ENCODE measurements at regions not wholly inside any gene's neighbourhood (a gene's known extent, or its start where the extent isn't known, plus 50 kb on each side); places are given as distances from the start of the nearest gene placed in this dataset.

GRCh38 chr17:72034000-72034399, 86.8 kb upstream of the SOX9 start:
- TF ChIP-seq CTCF (IDR thresholded peaks at IDR 0.05): no peak
- Histone ChIP-seq H3K9me3 (no peaks in the 10 kb centered on the region), H3K4me1 (ENCODE audit: control insufficient read depth in 1 of 2, insufficient read depth in 1 of 2, low read depth in 1 of 2, low read length in 1 of 2) (no peaks in the 10 kb centered on the region), H3K36me3 (no peaks in the 10 kb centered on the region), H3K4me3 (ENCODE audit: low read depth in 1 of 2, low read length in 1 of 2) (no peak overlapping the region), H3K27me3 (peaks cover 25% of the 10 kb centered on the region), H3K27ac (no peak overlapping the region)

GRCh38 chr17:72038427-72038826, 82.4 kb upstream of the SOX9 start:
- no peak for TF ChIP-seq CTCF (IDR thresholded peaks at IDR 0.05)
- Histone ChIP-seq H3K27ac (no peak overlapping the region), H3K36me3 (no peaks in the 10 kb centered on the region), H3K9me3 (no peaks in the 10 kb centered on the region), H3K27me3 (no peaks in the 10 kb centered on the region), H3K4me1 (ENCODE audit: control insufficient read depth in 1 of 2, insufficient read depth in 1 of 2, low read depth in 1 of 2, low read length in 1 of 2) (no peaks in the 10 kb centered on the region), H3K4me3 (ENCODE audit: low read depth in 1 of 2, low read length in 1 of 2) (no peak overlapping the region)

- H3K36me3 ChIP-seq: no peaks in the 10 kb centered on the region
- TF ChIP-seq CTCF (IDR thresholded peaks at IDR 0.05): no peak
- H3K4me1 ChIP-seq (ENCODE audit: control insufficient read depth in 1 of 2, insufficient read depth in 1 of 2, low read depth in 1 of 2, low read length in 1 of 2): no peaks in the 10 kb centered on the region
- H3K27ac ChIP-seq: no peak overlapping the region
- no peaks in the 10 kb centered on the region for H3K27me3 ChIP-seq
- H3K9me3 ChIP-seq: no peaks in the 10 kb centered on the region
- H3K4me3 ChIP-seq (ENCODE audit: low read depth in 1 of 2, low read length in 1 of 2): no peak overlapping the region
Observed at GRCh38 chr17:72039490-72039889, 81.3 kb upstream of the SOX9 start.

GRCh38 chr17:72046178-72046577, 74.6 kb upstream of the SOX9 start:
- H3K27ac ChIP-seq: no peak overlapping the region
- H3K4me3 ChIP-seq (ENCODE audit: low read depth in 1 of 2, low read length in 1 of 2): no peak overlapping the region
- H3K27me3 ChIP-seq: no peaks in the 10 kb centered on the region
- H3K4me1 ChIP-seq (ENCODE audit: control insufficient read depth in 1 of 2, insufficient read depth in 1 of 2, low read depth in 1 of 2, low read length in 1 of 2): no peaks in the 10 kb centered on the region
- H3K36me3 ChIP-seq: no peaks in the 10 kb centered on the region
- H3K9me3 ChIP-seq: no peaks in the 10 kb centered on the region
- TF ChIP-seq CTCF (IDR thresholded peaks at IDR 0.05): no peak

GRCh38 chr17:72046643-72047612, 73.9 kb upstream of the SOX9 start:
- Histone ChIP-seq H3K9me3 (no peaks in the 10 kb centered on the region), H3K4me3 (ENCODE audit: low read depth in 1 of 2, low read length in 1 of 2) (no peak overlapping the region), H3K4me1 (ENCODE audit: control insufficient read depth in 1 of 2, insufficient read depth in 1 of 2, low read depth in 1 of 2, low read length in 1 of 2) (no peaks in the 10 kb centered on the region), H3K36me3 (no peaks in the 10 kb centered on the region), H3K27me3 (no peaks in the 10 kb centered on the region), H3K27ac (no peak overlapping the region)
- no peak for TF ChIP-seq CTCF (IDR thresholded peaks at IDR 0.05)
